HEK293T (cell line): ENCODE measurements at regions not wholly inside any gene's neighbourhood (a gene's known extent, or its start where the extent isn't known, plus 50 kb on each side); places are given as distances from the start of the nearest gene placed in this dataset.

Experiments
- ARNT ChIP-seq: fragments of 450-650 bp; IDR thresholded peaks from 2 replicates; pipeline ENCODE4 v1.6.1; 2017; ENCODE audit warnings: mild to moderate bottlenecking
- BHLHE40 ChIP-seq: fragments of 450-650 bp; IDR thresholded peaks from 2 replicates; pipeline ENCODE4 v1.6.1; 2016; ENCODE audit warnings: mild to moderate bottlenecking, moderate library complexity, borderline replicate concordance
- ELF4 ChIP-seq: fragments of 450-650 bp; IDR thresholded peaks from 2 replicates; pipeline ENCODE4 v1.6.1; 2017; ENCODE audit warnings: antibody characterized with exemption
- FOXA1 ChIP-seq: fragments of 450-650 bp; IDR thresholded peaks from 2 replicates; pipeline ENCODE4 v1.6.1; 2016; ENCODE audit warnings: mild to moderate bottlenecking
- FOXM1 ChIP-seq: fragments of 450-650 bp; IDR thresholded peaks from 2 replicates; pipeline ENCODE4 v1.6.1; 2017; ENCODE audit warnings: mild to moderate bottlenecking, borderline replicate concordance
- HDGF ChIP-seq: fragments of 450-650 bp; IDR thresholded peaks from 2 replicates; pipeline ENCODE4 v1.6.1; 2017; ENCODE audit warnings: antibody characterized with exemption, borderline replicate concordance
- LEF1 ChIP-seq: fragments of 450-650 bp; IDR thresholded peaks from 2 replicates; pipeline ENCODE4 v1.6.1; 2017; ENCODE audit warnings: mild to moderate bottlenecking, borderline replicate concordance
- NFRKB ChIP-seq: fragments of 450-650 bp; IDR thresholded peaks from 2 replicates; pipeline ENCODE4 v1.6.1; 2016; ENCODE audit warnings: mild to moderate bottlenecking, moderate library complexity
- SP1 ChIP-seq: fragments of 450-650 bp; IDR thresholded peaks from 2 replicates; pipeline ENCODE4 v1.6.1; 2017
- SUZ12 ChIP-seq: fragments of 450-650 bp; IDR thresholded peaks from 2 replicates; pipeline ENCODE4 v1.6.1; 2016; ENCODE audit warnings: mild to moderate bottlenecking

GRCh38 chr5:59972043-59972442 lies 78.5 kb upstream of the PDE4D start:
- TF ChIP-seq HDGF (no peak), FOXM1 (no peak), SP1 (no peak), FOXA1 (no peak), NFRKB (no peak), ELF4 (no peak), BHLHE40 (no peak), ARNT (no peak), LEF1 (no peak), SUZ12 (no peak)
